Liver (tissue), 8 donors: ENCODE measurements at regions not wholly inside any gene's neighbourhood (a gene's known extent, or its start where the extent isn't known, plus 50 kb on each side); places are given as distances from the start of the nearest gene placed in this dataset.

ENCODE experiments used
- DNase-seq: peaks from one replicate; pipeline ENCODE4 v3.0.0-alpha.2; 2017; ENCODE audit warnings: low spot score
- H3K27ac ChIP-seq, 2 donors: one replicate each; pipeline ENCODE4 v1.7.0; 2013; ENCODE audit warnings: inconsistent platforms in 2 of 2, low read length in 2 of 2, control low read depth in 1 of 2, low read depth in 1 of 2, mild to moderate bottlenecking in 1 of 2
- H3K27me3 ChIP-seq, 4 donors: one replicate each; pipeline versions ENCODE4 v1.6.1 to v1.7.0; 2013; ENCODE audit warnings: low read length in 3 of 4, inconsistent platforms in 1 of 4, mild to moderate bottlenecking in 1 of 4, moderate library complexity in 1 of 4; ENCODE audit not compliant: control insufficient read depth in 4 of 4, insufficient read depth in 4 of 4
- H3K36me3 ChIP-seq, 4 donors: one replicate each; pipeline versions ENCODE4 v1.6.1 to v1.7.0; 2013; ENCODE audit warnings: low read length in 3 of 4, mild to moderate bottlenecking in 3 of 4, low read depth in 1 of 4, moderate library complexity in 1 of 4; ENCODE audit not compliant: control insufficient read depth in 4 of 4, insufficient read depth in 3 of 4
- H3K4me1 ChIP-seq, 4 donors: one replicate each; pipeline versions ENCODE4 v1.6.1 to v1.7.0; 2013; ENCODE audit warnings: low read length in 3 of 4, mild to moderate bottlenecking in 3 of 4, moderate library complexity in 1 of 4; ENCODE audit not compliant: control insufficient read depth in 4 of 4, insufficient read depth in 4 of 4
- H3K4me3 ChIP-seq, 3 donors: one replicate each; pipeline versions ENCODE4 v1.6.1 to v1.7.0; 2013; ENCODE audit warnings: low read length in 3 of 3, control low read depth in 1 of 3, low read depth in 1 of 3, mild to moderate bottlenecking in 1 of 3
- H3K9ac ChIP-seq, 2 donors: one replicate each; pipeline ENCODE4 v1.7.0; 2013; ENCODE audit warnings: low read length in 2 of 2, mild to moderate bottlenecking in 2 of 2, moderate library complexity in 2 of 2, control low read depth in 1 of 2, low read depth in 1 of 2
- H3K9me3 ChIP-seq, 4 donors: one replicate each; pipeline versions ENCODE4 v1.6.1 to v1.7.0; 2013; ENCODE audit warnings: low read length in 3 of 4; ENCODE audit not compliant: control insufficient read depth in 4 of 4
- ATF3 ChIP-seq: IDR thresholded peaks from 2 replicates; pipeline ENCODE4 v1.6.1; 2016; ENCODE audit warnings: antibody characterized with exemption
- CTCF ChIP-seq: fragments of 150-350 bp; IDR thresholded peaks from 2 replicates; pipeline ENCODE4 v1.5.1; 2017; ENCODE audit warnings: improper control_type of control experiment, low read depth, low read length; ENCODE audit not compliant: missing input control
- EGR1 ChIP-seq, 2 donors: IDR thresholded peaks; 2 replicates each; pipeline ENCODE4 v1.6.1; 2016 to 2018; ENCODE audit warnings: antibody characterized with exemption in 2 of 2, low read depth in 2 of 2
- FOXA1 ChIP-seq: IDR thresholded peaks from 2 replicates; pipeline ENCODE4 v1.6.1; 2016; ENCODE audit warnings: antibody characterized with exemption
- FOXA2 ChIP-seq: IDR thresholded peaks from 2 replicates; pipeline ENCODE4 v1.6.1; 2016; ENCODE audit warnings: antibody characterized with exemption
- GABPA ChIP-seq, 2 donors: IDR thresholded peaks in 1 of 2; conservative IDR thresholded peaks in 1 of 2; 2 replicates each; pipeline ENCODE4 v1.6.1; 2016; ENCODE audit warnings: antibody characterized with exemption in 2 of 2, mild to moderate bottlenecking in 1 of 2, moderate library complexity in 1 of 2
- HNF4A ChIP-seq, 2 donors: conservative IDR thresholded peaks; 2 replicates each; pipeline ENCODE4 v1.6.1; 2016; ENCODE audit warnings: antibody characterized with exemption in 2 of 2, mild to moderate bottlenecking in 2 of 2
- HNF4G ChIP-seq: IDR thresholded peaks from 2 replicates; pipeline ENCODE4 v1.6.1; 2016; ENCODE audit warnings: antibody characterized with exemption
- JUND ChIP-seq, 2 donors: IDR thresholded peaks; 2 replicates each; pipeline ENCODE4 v1.6.1; 2016; ENCODE audit warnings: antibody characterized with exemption in 2 of 2
- MAX ChIP-seq: IDR thresholded peaks from 2 replicates; pipeline ENCODE4 v1.6.1; 2016; ENCODE audit warnings: antibody characterized with exemption
- NR2F2 ChIP-seq: IDR thresholded peaks from 2 replicates; pipeline ENCODE4 v1.6.1; 2016; ENCODE audit warnings: antibody characterized with exemption
- RAD21 ChIP-seq, 2 donors: IDR thresholded peaks; 2 replicates each; pipeline ENCODE4 v1.6.1; 2016; ENCODE audit warnings: antibody characterized with exemption in 2 of 2, mild to moderate bottlenecking in 2 of 2
- RXRA ChIP-seq, 2 donors: IDR thresholded peaks; 2 replicates each; pipeline ENCODE4 v1.6.1; 2017 to 2018; ENCODE audit warnings: antibody characterized with exemption in 2 of 2, mild to moderate bottlenecking in 1 of 2
- TAF1 ChIP-seq: conservative IDR thresholded peaks from 2 replicates; pipeline ENCODE4 v1.6.1; 2016; ENCODE audit warnings: antibody characterized with exemption, mild to moderate bottlenecking
- YY1 ChIP-seq: IDR thresholded peaks from 2 replicates; pipeline ENCODE4 v1.6.1; 2016; ENCODE audit warnings: antibody characterized with exemption, mild to moderate bottlenecking
- WGBS: extraction: QIAGEN DNeasy Blood & Tissue Kit; methylation state at CpG from one replicate; pipeline ENCODE4 v1.1.7; 2013; 5-methylcytosine and 5-hydroxymethylcytosine counted together
- TF ChIP-seq, protein P1 (sequence below): IDR thresholded peaks from 2 replicates; pipeline ENCODE4 v1.6.1; 2016; ENCODE audit warnings: antibody characterized with exemption, mild to moderate bottlenecking
- TF ChIP-seq, protein P2 (sequence below): IDR thresholded peaks from 2 replicates; pipeline ENCODE4 v1.6.1; 2016; ENCODE audit warnings: antibody characterized with exemption
- donor health status: healthy.
- donor health status: healthy.
- donor health status: healthy.
- donor health status: healthy.
- donor health status: healthy.

GRCh38 chr13:39154041-39154440, 115.8 kb downstream of the NHLRC3 start:
- TF ChIP-seq JUND (IDR thresholded peaks at IDR 0.05) (no peak), CTCF (no peak), NR2F2 (no peak), ATF3 (no peak), YY1 (no peak), HNF4A (conservative IDR thresholded peaks at IDR 0.05) (no peak)
- TF ChIP-seq, protein P1, sequence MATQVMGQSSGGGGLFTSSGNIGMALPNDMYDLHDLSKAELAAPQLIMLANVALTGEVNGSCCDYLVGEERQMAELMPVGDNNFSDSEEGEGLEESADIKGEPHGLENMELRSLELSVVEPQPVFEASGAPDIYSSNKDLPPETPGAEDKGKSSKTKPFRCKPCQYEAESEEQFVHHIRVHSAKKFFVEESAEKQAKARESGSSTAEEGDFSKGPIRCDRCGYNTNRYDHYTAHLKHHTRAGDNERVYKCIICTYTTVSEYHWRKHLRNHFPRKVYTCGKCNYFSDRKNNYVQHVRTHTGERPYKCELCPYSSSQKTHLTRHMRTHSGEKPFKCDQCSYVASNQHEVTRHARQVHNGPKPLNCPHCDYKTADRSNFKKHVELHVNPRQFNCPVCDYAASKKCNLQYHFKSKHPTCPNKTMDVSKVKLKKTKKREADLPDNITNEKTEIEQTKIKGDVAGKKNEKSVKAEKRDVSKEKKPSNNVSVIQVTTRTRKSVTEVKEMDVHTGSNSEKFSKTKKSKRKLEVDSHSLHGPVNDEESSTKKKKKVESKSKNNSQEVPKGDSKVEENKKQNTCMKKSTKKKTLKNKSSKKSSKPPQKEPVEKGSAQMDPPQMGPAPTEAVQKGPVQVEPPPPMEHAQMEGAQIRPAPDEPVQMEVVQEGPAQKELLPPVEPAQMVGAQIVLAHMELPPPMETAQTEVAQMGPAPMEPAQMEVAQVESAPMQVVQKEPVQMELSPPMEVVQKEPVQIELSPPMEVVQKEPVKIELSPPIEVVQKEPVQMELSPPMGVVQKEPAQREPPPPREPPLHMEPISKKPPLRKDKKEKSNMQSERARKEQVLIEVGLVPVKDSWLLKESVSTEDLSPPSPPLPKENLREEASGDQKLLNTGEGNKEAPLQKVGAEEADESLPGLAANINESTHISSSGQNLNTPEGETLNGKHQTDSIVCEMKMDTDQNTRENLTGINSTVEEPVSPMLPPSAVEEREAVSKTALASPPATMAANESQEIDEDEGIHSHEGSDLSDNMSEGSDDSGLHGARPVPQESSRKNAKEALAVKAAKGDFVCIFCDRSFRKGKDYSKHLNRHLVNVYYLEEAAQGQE: no peak
- TF ChIP-seq, protein P2, sequence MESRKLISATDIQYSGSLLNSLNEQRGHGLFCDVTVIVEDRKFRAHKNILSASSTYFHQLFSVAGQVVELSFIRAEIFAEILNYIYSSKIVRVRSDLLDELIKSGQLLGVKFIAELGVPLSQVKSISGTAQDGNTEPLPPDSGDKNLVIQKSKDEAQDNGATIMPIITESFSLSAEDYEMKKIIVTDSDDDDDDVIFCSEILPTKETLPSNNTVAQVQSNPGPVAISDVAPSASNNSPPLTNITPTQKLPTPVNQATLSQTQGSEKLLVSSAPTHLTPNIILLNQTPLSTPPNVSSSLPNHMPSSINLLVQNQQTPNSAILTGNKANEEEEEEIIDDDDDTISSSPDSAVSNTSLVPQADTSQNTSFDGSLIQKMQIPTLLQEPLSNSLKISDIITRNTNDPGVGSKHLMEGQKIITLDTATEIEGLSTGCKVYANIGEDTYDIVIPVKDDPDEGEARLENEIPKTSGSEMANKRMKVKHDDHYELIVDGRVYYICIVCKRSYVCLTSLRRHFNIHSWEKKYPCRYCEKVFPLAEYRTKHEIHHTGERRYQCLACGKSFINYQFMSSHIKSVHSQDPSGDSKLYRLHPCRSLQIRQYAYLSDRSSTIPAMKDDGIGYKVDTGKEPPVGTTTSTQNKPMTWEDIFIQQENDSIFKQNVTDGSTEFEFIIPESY: no peak
- Histone ChIP-seq H3K9me3 (no peaks in the 10 kb centered on the region), H3K27ac (no peak overlapping the region)

GRCh38 chr13:39159393-39159792, 121.1 kb downstream of the NHLRC3 start:
- no peak for DNase-seq
- H3K36me3 ChIP-seq: no peaks in the 10 kb centered on the region
- H3K4me3 ChIP-seq: no peak overlapping the region
- H3K27ac ChIP-seq: no peak overlapping the region
- H3K9ac ChIP-seq: no peak overlapping the region
- H3K27me3 ChIP-seq: peaks cover 0 to 3% (median 0%) of the 10 kb centered on the region in 4 donors
- H3K4me1 ChIP-seq: no peaks in the 10 kb centered on the region
- no peaks in the 10 kb centered on the region for H3K9me3 ChIP-seq
- 67% methylated on average over 4 of the region's 4 CpGs for WGBS
- TF ChIP-seq CTCF: no peak
- TF ChIP-seq NR2F2: no peak
- no peak for TF ChIP-seq HNF4G
- no peak for TF ChIP-seq TAF1
- TF ChIP-seq EGR1 (IDR thresholded peaks at IDR 0.05; ENCODE audit: low read depth in 2 of 2): no peak
- TF ChIP-seq YY1: no peak
- no peak for TF ChIP-seq FOXA2
- TF ChIP-seq, protein P2: no peak
- TF ChIP-seq RXRA (IDR thresholded peaks at IDR 0.05): no peak
- no peak for TF ChIP-seq JUND (IDR thresholded peaks at IDR 0.05)
- TF ChIP-seq GABPA (IDR thresholded peaks at IDR 0.05 in 1 of 2, conservative IDR thresholded peaks at IDR 0.05 in 1 of 2): no peak
- no peak for TF ChIP-seq FOXA1
- TF ChIP-seq HNF4A (conservative IDR thresholded peaks at IDR 0.05): no peak
- no peak for TF ChIP-seq ATF3
- TF ChIP-seq MAX: no peak
- TF ChIP-seq RAD21 (IDR thresholded peaks at IDR 0.05): no peak

More at GRCh38 chr13:39154041-39154440, 115.8 kb downstream of the NHLRC3 start:
- no peaks in the 10 kb centered on the region for H3K4me1 ChIP-seq
- no peak overlapping the region for H3K4me3 ChIP-seq
- no peaks in the 10 kb centered on the region for H3K36me3 ChIP-seq
- no peak overlapping the region for H3K9ac ChIP-seq
- no peak for DNase-seq
- peaks cover 0 to 5% (median 0%) of the 10 kb centered on the region in 4 donors for H3K27me3 ChIP-seq
